Colonic mucosa (tissue), 4 donors: ENCODE measurements at regions not wholly inside any gene's neighbourhood (a gene's known extent, or its start where the extent isn't known, plus 50 kb on each side); places are given as distances from the start of the nearest gene placed in this dataset.
A peak's percentile ranks its signal among the peaks of the same experiment; 100 is the strongest.

Experiments used
- DNase-seq: peaks from one replicate; pipeline ENCODE4 v3.0.0-alpha.2; 2020
- H3K27ac ChIP-seq: fragments of 200-600 bp; one replicate; pipeline ENCODE4 v1.8.0; 2021
- H3K27me3 ChIP-seq: fragments of 200-600 bp; one replicate; pipeline ENCODE4 v1.8.0; 2021
- H3K36me3 ChIP-seq: fragments of 200-600 bp; one replicate; pipeline ENCODE4 v1.8.0; 2021
- H3K4me1 ChIP-seq: fragments of 200-600 bp; one replicate; pipeline ENCODE4 v1.8.0; 2021; ENCODE audit warnings: mild to moderate bottlenecking
- H3K4me3 ChIP-seq: fragments of 200-600 bp; one replicate; pipeline ENCODE4 v1.8.0; 2021
- H3K9ac ChIP-seq, 2 donors: one replicate each; pipeline ENCODE4 v1.7.0; 2013; ENCODE audit warnings: control low read depth in 2 of 2, low read depth in 2 of 2, low read length in 2 of 2
- H3K9me3 ChIP-seq: fragments of 200-600 bp; one replicate; pipeline ENCODE4 v1.8.0; 2021
- intact Hi-C: fragments of 100-400 bp; cut with DNase I; formaldehyde crosslinking; loops from one replicate; pipeline ENCODE4 v1.14.1; 2022
- TF ChIP-seq, protein P1 (sequence below): fragments of 200-600 bp; IDR thresholded peaks from one replicate; pipeline ENCODE4 v1.8.0; 2022; ENCODE audit warnings: antibody characterized with exemption, mild to moderate bottlenecking
- donor health status: healthy.
- donor health status: DM: no; HTN: no; CAD: no.
- donor health status: DM: no; HTN: no; CAD: no.

DNA sequence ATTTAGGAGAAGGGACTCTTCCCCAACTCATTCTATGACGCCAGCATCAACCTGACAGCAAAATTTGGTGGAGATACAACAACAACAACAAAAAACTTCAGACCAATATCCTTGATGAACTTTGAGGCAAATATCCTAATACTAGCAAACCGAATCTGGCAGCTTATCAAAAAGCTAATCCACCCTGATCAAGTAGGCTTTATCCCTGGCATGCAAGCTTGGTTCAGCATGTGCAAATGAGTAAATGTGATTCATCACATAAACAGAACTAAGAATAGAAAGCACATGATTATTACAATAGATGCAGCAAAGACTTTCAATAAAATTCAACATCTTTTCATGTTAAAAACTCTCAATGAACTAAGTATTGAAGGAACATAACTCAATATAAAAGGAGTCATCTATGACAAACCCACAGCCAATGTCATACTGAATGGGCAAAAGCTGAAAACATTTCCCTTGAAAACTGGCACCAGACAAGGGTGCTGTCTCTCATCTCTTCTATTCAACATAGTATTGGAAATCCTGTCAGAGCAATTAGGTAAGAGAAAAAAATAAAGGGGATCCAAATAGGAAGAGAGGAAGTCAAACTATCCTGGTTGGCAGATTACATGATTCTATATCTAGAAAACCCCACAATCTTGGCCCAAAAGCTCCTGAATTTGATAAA lies 233.3 kb downstream of the CCDC59 start:
- H3K4me1 ChIP-seq, result no peaks in the 10 kb centered on the region
- no peaks in the 10 kb centered on the region for H3K27me3 ChIP-seq
- H3K9ac ChIP-seq, result no peak overlapping the region
- H3K4me3 ChIP-seq, result no peak overlapping the region
- TF ChIP-seq, protein P1, sequence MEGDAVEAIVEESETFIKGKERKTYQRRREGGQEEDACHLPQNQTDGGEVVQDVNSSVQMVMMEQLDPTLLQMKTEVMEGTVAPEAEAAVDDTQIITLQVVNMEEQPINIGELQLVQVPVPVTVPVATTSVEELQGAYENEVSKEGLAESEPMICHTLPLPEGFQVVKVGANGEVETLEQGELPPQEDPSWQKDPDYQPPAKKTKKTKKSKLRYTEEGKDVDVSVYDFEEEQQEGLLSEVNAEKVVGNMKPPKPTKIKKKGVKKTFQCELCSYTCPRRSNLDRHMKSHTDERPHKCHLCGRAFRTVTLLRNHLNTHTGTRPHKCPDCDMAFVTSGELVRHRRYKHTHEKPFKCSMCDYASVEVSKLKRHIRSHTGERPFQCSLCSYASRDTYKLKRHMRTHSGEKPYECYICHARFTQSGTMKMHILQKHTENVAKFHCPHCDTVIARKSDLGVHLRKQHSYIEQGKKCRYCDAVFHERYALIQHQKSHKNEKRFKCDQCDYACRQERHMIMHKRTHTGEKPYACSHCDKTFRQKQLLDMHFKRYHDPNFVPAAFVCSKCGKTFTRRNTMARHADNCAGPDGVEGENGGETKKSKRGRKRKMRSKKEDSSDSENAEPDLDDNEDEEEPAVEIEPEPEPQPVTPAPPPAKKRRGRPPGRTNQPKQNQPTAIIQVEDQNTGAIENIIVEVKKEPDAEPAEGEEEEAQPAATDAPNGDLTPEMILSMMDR, result no peak
- no peaks in the 10 kb centered on the region for H3K36me3 ChIP-seq
- DNase-seq, result peak; percentile 21
- H3K9me3 ChIP-seq, result no peaks in the 10 kb centered on the region
- H3K27ac ChIP-seq, result no peak overlapping the region
- intact Hi-C loops, result no loop called here

DNA sequence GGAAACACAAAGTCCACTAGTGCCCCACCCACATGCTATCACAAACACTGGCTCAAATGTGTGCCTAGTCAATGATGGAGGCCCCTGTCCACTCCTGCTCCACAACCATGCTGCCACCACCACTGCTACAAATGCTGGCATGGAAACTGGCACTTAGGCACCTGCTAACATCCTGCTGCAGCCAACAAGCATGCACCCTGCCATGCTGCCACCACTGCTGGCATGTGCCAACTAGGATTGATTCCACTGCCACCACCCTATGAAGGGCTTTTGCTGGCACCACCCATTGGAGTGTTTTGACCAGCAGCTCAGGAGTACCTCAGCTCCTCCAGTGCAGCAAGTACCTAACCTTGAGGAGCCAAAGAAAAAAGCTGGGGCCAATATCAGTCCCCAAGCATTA lies 236.6 kb downstream of the CCDC59 start:
- H3K36me3 ChIP-seq, result no peaks in the 10 kb centered on the region
- H3K4me1 ChIP-seq, result no peaks in the 10 kb centered on the region
- no peak overlapping the region for H3K27ac ChIP-seq
- intact Hi-C loops, result no loop called here
- no peaks in the 10 kb centered on the region for H3K9me3 ChIP-seq
- H3K27me3 ChIP-seq, result no peaks in the 10 kb centered on the region
- no peak for DNase-seq
- H3K9ac ChIP-seq, result no peak overlapping the region
- H3K4me3 ChIP-seq, result no peak overlapping the region
- TF ChIP-seq, protein P1, result no peak

DNA sequence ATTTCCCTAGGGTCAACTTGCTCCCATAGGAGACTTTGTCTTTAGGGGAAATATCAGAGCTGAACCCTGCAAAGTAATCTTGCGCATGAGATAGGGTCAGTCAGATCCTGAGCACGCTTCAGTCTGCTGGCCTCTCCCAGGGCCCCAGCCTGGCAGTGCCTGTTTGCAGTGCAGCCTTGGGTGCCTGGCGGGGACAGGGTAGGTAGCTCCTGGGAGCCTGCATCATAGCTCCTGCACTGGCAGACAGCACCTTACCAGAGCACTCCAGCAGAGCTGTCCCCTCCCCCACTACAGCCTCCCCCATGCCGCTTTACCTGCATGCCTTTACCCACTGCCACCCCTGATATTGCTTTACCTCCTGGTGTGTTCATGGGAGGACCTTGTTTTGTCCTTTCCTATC lies 237.3 kb downstream of the CCDC59 start:
- H3K9me3 ChIP-seq, result no peaks in the 10 kb centered on the region
- TF ChIP-seq, protein P1, result no peak
- DNase-seq, result no peak
- no peaks in the 10 kb centered on the region for H3K36me3 ChIP-seq
- intact Hi-C loops, result no loop called here
- H3K4me1 ChIP-seq, result no peaks in the 10 kb centered on the region
- H3K9ac ChIP-seq, result no peak overlapping the region
- no peak overlapping the region for H3K4me3 ChIP-seq
- H3K27me3 ChIP-seq, result no peaks in the 10 kb centered on the region
- no peak overlapping the region for H3K27ac ChIP-seq

DNA sequence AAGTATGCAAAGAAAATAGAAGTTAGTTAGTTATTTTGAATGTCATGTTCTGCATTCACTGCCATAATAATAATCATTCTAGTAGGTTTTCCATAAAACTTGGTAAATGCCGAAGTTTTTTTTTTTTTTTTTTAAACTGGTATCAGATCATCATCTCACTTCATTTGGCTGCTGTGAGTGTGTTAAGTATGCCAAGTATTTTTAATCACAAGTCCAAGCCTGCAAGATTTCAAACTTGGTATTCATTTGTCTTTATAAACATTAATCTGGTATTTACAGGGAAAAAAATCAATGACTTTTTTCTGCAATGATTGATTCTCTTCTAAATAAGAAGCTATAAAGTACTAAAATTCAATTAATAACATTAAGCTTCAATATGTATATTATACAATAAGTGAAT lies 248.9 kb downstream of the CCDC59 start:
- no peaks in the 10 kb centered on the region for H3K27me3 ChIP-seq
- intact Hi-C loops, result no loop called here
- no peak overlapping the region for H3K27ac ChIP-seq
- TF ChIP-seq, protein P1, result no peak
- H3K9ac ChIP-seq, result no peak overlapping the region
- no peaks in the 10 kb centered on the region for H3K36me3 ChIP-seq
- DNase-seq, result no peak
- H3K4me1 ChIP-seq, result no peaks in the 10 kb centered on the region
- no peaks in the 10 kb centered on the region for H3K9me3 ChIP-seq
- no peak overlapping the region for H3K4me3 ChIP-seq

DNA sequence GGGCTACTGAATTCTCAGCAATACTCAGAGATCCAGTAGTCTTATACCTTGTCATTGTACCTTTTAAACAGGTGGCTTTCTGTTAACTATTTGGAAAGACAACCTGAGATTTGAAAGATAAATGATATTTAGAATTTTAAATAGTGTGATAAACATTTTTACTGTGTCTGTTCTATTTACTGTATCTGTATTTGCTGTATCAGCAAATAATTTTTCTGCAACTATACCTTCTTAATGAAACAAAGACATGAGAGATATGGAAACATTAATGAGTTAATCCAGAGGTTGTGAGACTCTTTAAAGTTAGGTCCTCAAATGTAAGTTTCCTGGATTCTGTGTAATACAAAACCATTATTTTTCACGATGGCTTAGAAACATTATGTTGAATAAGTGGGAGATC lies 249.6 kb downstream of the CCDC59 start:
- no peaks in the 10 kb centered on the region for H3K27me3 ChIP-seq
- H3K4me3 ChIP-seq, result no peak overlapping the region
- no peaks in the 10 kb centered on the region for H3K9me3 ChIP-seq
- no peak overlapping the region for H3K27ac ChIP-seq
- no peak for DNase-seq
- TF ChIP-seq, protein P1, result no peak
- H3K4me1 ChIP-seq, result no peaks in the 10 kb centered on the region
- no peak overlapping the region for H3K9ac ChIP-seq
- no peaks in the 10 kb centered on the region for H3K36me3 ChIP-seq
- intact Hi-C loops, result no loop called here
